HFF-Myc (cell line): ENCODE measurements at regions not wholly inside any gene's neighbourhood (a gene's known extent, or its start where the extent isn't known, plus 50 kb on each side); places are given as distances from the start of the nearest gene placed in this dataset.
A peak's percentile ranks its signal among the peaks of the same experiment; 100 is the strongest.

Experiments
- DNase-seq: peaks from one replicate; pipeline ENCODE4 v3.0.0-alpha.2; 2011; ENCODE audit warnings: low read depth; ENCODE audit errors: extremely low read depth
- H3K4me3 ChIP-seq: replicated peaks from 2 replicates; pipeline ENCODE4 v1.5.1; 2011; ENCODE audit warnings: low read depth, mild to moderate bottlenecking, control low read depth, low read length
- CTCF ChIP-seq: IDR thresholded peaks from 2 replicates; pipeline ENCODE4 v1.5.1; 2012; ENCODE audit warnings: mild to moderate bottlenecking, low read depth, low read length, control low read depth; ENCODE audit errors: missing control alignments

- DNase-seq, result no peak
- TF ChIP-seq CTCF, result no peak
- no peak overlapping the region for H3K4me3 ChIP-seq
Measured at GRCh38 chrX:51798701-51799100, 55.5 kb downstream of the GSPT2 start.

- TF ChIP-seq CTCF, result no peak
- DNase-seq, result peak; percentile 26
- peak overlapping the region; percentile 63 for H3K4me3 ChIP-seq
Measured at GRCh38 chrX:51802917-51803688, 59.9 kb downstream of the GSPT2 start.

- no peak for TF ChIP-seq CTCF
- DNase-seq, result no peak
- H3K4me3 ChIP-seq, result peak overlapping the region; percentile 63
Measured at GRCh38 chrX:51803833-51804232, 60.6 kb downstream of the GSPT2 start.

GRCh38 chrX:51804741-51805140 lies 61.5 kb downstream of the GSPT2 start:
- H3K4me3 ChIP-seq, result no peak overlapping the region
- peak; percentile 12 for TF ChIP-seq CTCF

GRCh38 chrX:51813886-51814460 lies 70.7 kb downstream of the GSPT2 start:
- no peak overlapping the region for H3K4me3 ChIP-seq
- DNase-seq, result no peak
- no peak for TF ChIP-seq CTCF

More at GRCh38 chrX:51804741-51805140, 61.5 kb downstream of the GSPT2 start:
- no peak for DNase-seq

- DNase-seq, result no peak
- no peak overlapping the region for H3K4me3 ChIP-seq
- no peak for TF ChIP-seq CTCF
Measured at GRCh38 chrX:51824061-51824460, 69.4 kb upstream of the MAGED1 start.

DNA sequence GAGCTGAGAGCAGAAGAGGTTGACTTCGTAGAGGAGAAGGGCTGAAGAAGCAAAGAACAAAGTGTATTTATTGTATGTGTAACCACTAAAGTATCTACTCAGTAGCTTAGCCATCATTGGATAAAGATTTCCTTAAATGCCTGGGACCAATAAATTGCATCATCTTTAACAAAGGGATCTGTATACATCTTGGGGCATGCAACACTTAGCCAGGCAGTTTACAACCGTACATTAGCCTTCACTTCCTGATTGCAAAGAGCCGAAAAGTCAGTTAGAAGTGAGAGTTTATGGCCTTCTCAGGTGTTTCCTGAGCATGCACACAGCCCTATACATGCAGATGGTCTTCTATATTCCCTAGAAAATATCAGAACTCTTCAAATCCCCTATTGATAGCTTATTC lies 68.0 kb upstream of the MAGED1 start:
- H3K4me3 ChIP-seq, result no peak overlapping the region
- no peak for DNase-seq
- no peak for TF ChIP-seq CTCF
